Immature natural killer cell (primary cell): ENCODE measurements at regions not wholly inside any gene's neighbourhood (a gene's known extent, or its start where the extent isn't known, plus 50 kb on each side); places are given as distances from the start of the nearest gene placed in this dataset.

Experiments used
- DNase-seq, 3 donors: peaks; one replicate each; pipeline ENCODE4 v3.0.0; 2022; ENCODE audit warnings: mixed read lengths in 1 of 3
- H3K27ac Mint-ChIP-seq, 6 donors: one replicate each; pipeline ENCODE4 v1.8.0; 2020; ENCODE audit warnings: mixed read lengths in 6 of 6, mild to moderate bottlenecking in 5 of 6, inconsistent platforms in 4 of 6, moderate library complexity in 3 of 6
- H3K27me3 Mint-ChIP-seq, 3 donors: one replicate each; pipeline ENCODE4 v1.8.0; 2020 to 2021; ENCODE audit warnings: low read depth in 3 of 3, mild to moderate bottlenecking in 3 of 3, mixed read lengths in 3 of 3, moderate library complexity in 3 of 3, inconsistent platforms in 1 of 3
- H3K36me3 Mint-ChIP-seq, 3 donors: one replicate each; pipeline ENCODE4 v1.8.0; 2020; ENCODE audit warnings: mixed read lengths in 3 of 3, inconsistent platforms in 2 of 3, mild to moderate bottlenecking in 2 of 3
- H3K4me1 Mint-ChIP-seq, 2 donors: one replicate each; pipeline ENCODE4 v1.8.0; 2020; ENCODE audit warnings: inconsistent platforms in 2 of 2, mild to moderate bottlenecking in 2 of 2, mixed read lengths in 2 of 2, moderate library complexity in 1 of 2
- H3K4me3 Mint-ChIP-seq, 5 donors: one replicate each; pipeline ENCODE4 v1.8.0; 2020; ENCODE audit warnings: mild to moderate bottlenecking in 5 of 5, mixed read lengths in 5 of 5, inconsistent platforms in 3 of 5, moderate library complexity in 3 of 5
- H3K9me3 Mint-ChIP-seq, 6 donors: one replicate each; pipeline ENCODE4 v1.8.0; 2020; ENCODE audit warnings: mild to moderate bottlenecking in 6 of 6, mixed read lengths in 6 of 6, inconsistent platforms in 4 of 6, moderate library complexity in 3 of 6

DNA sequence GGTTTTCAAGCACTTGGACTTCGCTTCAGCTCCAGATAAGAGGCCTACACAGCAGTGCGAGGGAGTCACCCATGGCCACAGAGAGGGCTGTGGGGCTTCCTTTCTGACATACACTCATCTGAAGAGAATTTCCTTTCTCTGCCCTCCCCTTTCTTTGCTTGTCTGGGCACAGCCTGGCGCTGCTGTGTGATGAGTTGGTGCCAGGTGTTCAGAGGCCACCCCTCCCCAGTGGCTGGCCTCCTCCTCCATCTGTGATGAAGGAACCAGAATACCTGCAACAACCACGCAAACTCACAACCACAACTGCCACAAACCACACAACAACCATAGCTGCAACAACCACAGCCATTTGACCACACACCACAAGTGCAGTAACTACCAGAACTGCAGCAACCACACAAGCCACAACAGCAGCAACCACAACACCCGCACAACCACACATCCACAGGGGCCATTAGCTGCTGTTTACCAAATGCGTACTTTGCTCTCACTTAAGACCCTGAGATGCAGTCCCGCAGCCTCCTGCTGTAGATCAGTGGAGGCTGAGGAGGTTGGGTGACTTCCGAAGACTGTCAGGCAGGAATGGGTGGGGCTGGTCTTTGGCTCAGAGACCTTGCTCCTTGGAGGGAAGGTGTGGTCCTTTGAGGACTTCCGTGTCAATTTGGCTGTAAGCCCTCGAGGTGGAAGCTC is 71.1 kb downstream of the IER5 start:
- H3K4me1 Mint-ChIP-seq, result peaks cover 34% of the 10 kb centered on the region in 2 donors
- H3K27ac Mint-ChIP-seq, result peak overlapping the region; percentile 32 to 93 (median 72)
- peak; percentile 30 to 58 (median 37) for DNase-seq
- H3K9me3 Mint-ChIP-seq, result peaks cover 5 to 24% (median 12%) of the 10 kb centered on the region in 6 donors
- peak overlapping the region; percentile 20 to 64 (median 50) for H3K4me3 Mint-ChIP-seq
- peaks cover 9 to 14% (median 12%) of the 10 kb centered on the region in 3 donors for H3K27me3 Mint-ChIP-seq
- H3K36me3 Mint-ChIP-seq, result peaks cover 6 to 12% (median 6%) of the 10 kb centered on the region in 3 donors

GRCh38 chr1:181160322-181160721 is 71.8 kb downstream of the IER5 start:
- peaks cover 9 to 14% (median 12%) of the 10 kb centered on the region in 3 donors for H3K27me3 Mint-ChIP-seq
- peak overlapping the region; percentile 32 to 93 (median 72) for H3K27ac Mint-ChIP-seq
- DNase-seq, result no peak
- peak overlapping the region in 1 of 5 donors; percentile 64 for H3K4me3 Mint-ChIP-seq
- H3K4me1 Mint-ChIP-seq, result peaks cover 34% of the 10 kb centered on the region in 2 donors
- peaks cover 7 to 27% (median 14%) of the 10 kb centered on the region in 6 donors for H3K9me3 Mint-ChIP-seq
- peaks cover 6 to 12% (median 7%) of the 10 kb centered on the region in 3 donors for H3K36me3 Mint-ChIP-seq

DNA sequence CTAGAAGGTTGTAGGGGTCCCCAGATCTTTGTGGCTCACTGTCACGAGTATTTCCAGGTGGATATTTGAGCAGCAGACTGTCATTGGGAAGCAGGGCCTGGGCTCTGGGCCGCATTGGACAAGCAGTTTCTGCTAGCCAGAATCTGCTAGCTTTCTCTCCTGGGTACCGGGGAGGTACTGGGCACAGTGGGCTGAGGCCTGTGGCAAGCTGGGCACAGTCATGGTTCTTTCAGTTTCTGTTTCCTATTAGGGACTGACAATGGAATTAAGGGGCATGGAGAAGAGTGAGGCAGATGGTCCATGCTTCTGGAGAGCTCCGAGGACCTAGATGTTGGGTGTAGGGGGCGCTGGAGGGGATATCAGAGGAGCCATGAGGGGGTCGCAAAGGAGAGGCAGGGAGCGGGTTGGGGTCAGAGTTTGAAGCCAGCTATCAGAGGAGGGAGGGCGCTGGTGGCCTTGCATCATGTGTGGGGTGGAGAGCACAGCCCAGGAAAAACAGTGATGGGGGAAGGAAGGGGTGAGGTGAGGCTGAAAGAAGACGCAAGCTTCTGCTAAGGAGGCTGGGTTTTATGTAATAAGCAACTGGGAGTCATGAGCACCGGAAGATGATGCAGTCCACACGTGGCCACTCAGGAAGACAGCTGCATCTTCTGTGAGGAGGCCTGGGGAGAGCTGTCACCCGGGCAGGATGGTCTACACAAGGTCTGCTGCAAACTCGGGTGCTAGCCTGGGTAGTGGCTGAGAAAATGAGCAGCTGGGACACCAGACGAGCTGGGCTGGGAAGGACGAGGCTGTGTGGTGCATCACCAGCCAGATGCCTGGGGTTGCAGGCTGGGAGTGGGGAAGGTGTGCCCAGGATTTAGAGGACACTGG is 72.7 kb downstream of the IER5 start:
- Mint-ChIP-seq H3K27ac (peak overlapping the region; percentile 78 to 93 (median 87)), H3K4me3 (peak overlapping the region in 4 of 5 donors; percentile 28 to 69 (median 43)), H3K36me3 (peaks cover 6 to 12% (median 8%) of the 10 kb centered on the region in 3 donors), H3K4me1 (peaks cover 34 to 35% of the 10 kb centered on the region in 2 donors), H3K27me3 (peaks cover 9 to 11% (median 10%) of the 10 kb centered on the region in 3 donors), H3K9me3 (peaks cover 7 to 27% (median 14%) of the 10 kb centered on the region in 6 donors)
- peak; percentile 35 to 66 (median 43) for DNase-seq

DNA sequence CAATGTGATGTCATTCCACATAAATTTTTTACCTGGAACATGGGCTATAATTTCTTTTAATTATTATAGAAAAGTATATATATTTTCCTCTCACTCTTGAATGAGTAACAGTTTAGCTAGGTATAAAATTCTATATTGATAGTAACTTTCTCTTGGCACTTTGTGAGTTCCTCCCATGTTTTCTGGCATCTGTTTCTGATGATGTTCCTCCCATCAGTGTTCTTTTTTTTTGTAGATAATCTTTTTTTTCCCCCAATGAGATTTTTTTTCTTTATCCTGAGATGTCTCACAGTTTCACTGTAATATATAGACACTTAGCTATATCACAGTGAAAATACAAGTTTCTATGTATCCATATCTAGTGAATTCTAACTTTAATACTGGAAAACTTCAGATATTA is 75.2 kb downstream of the IER5 start:
- Mint-ChIP-seq H3K27ac (no peak overlapping the region), H3K27me3 (peaks cover 9 to 13% (median 11%) of the 10 kb centered on the region in 3 donors), H3K9me3 (peaks cover 7 to 27% (median 14%) of the 10 kb centered on the region in 6 donors), H3K4me3 (no peak overlapping the region), H3K36me3 (peaks cover 6 to 12% (median 8%) of the 10 kb centered on the region in 3 donors), H3K4me1 (peaks cover 31 to 32% of the 10 kb centered on the region in 2 donors)
- DNase-seq, result no peak

- peak; percentile 61 to 73 (median 67) for DNase-seq
- Mint-ChIP-seq H3K4me3 (peak overlapping the region in 2 of 5 donors; percentile 13 to 62), H3K9me3 (peaks cover 7 to 27% (median 14%) of the 10 kb centered on the region in 6 donors), H3K27me3 (peaks cover 0 to 6% (median 6%) of the 10 kb centered on the region in 3 donors), H3K27ac (peak overlapping the region in 2 of 6 donors; percentile 30 to 81), H3K36me3 (peaks cover 6 to 12% (median 8%) of the 10 kb centered on the region in 3 donors), H3K4me1 (peaks cover 5 to 6% of the 10 kb centered on the region in 2 donors)
These were observed 78.1 kb downstream of the IER5 start for GRCh38 chr1:181166377-181167196.

GRCh38 chr1:181169281-181169865 is 80.9 kb downstream of the IER5 start:
- Mint-ChIP-seq H3K27me3 (peaks cover 3 to 9% (median 8%) of the 10 kb centered on the region in 3 donors), H3K27ac (no peak overlapping the region), H3K4me1 (peaks cover 12 to 17% of the 10 kb centered on the region in 2 donors), H3K36me3 (peaks cover 0 to 3% (median 0%) of the 10 kb centered on the region in 3 donors), H3K9me3 (peaks cover 0 to 7% (median 5%) of the 10 kb centered on the region in 6 donors), H3K4me3 (no peak overlapping the region)
- no peak for DNase-seq

DNA sequence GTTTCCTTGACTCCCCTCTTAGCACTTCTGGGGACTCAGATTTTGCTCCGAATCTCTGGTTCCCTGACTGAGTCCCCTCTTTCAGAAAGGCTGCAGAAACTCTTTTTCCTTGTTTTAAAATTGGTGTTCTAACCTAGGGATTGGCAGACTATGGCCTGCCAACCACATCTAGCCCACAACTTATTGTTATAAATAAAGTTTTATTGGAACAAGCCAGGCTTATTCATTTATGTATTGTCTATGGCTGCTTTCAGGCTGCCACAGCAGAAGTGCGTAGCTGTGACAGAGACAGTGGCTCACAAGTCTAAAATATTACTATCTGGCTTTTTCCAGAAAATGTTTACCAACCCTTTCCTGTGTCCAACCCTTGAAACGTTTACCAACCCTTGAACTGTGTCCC is 81.7 kb downstream of the IER5 start:
- H3K27me3 Mint-ChIP-seq, result peaks cover 3 to 9% (median 6%) of the 10 kb centered on the region in 3 donors
- no peak overlapping the region for H3K27ac Mint-ChIP-seq

DNA sequence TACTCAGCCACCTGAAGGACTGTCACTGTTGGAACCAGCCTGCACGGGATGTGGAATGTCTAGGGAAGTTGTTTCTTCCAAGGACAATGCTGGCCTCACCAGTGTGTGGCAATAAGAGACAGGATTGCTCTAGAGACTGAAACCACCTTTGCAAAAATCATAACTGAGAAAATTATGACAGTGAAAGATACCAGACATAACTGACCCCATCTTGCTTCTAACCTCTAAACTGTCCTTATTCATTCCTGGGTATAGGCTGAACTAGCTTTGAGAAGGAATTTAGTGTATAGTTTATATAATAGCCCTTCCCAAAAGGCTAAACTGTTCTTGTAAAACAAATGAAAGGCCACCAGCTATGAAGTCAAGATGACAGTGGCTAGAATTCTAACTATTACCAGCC is 83.6 kb downstream of the IER5 start:
- Mint-ChIP-seq H3K36me3 (no peaks in the 10 kb centered on the region), H3K4me1 (peaks cover 11 to 17% of the 10 kb centered on the region in 2 donors), H3K27ac (peak overlapping the region in 1 of 6 donors; percentile 3), H3K4me3 (no peak overlapping the region), H3K27me3 (peaks cover 2 to 9% (median 3%) of the 10 kb centered on the region in 3 donors), H3K9me3 (peaks cover 0 to 4% (median 0%) of the 10 kb centered on the region in 6 donors)
- DNase-seq, result no peak

More for the DNA sequence above, 81.7 kb downstream of the IER5 start:
- Mint-ChIP-seq H3K4me1 (peaks cover 14 to 22% of the 10 kb centered on the region in 2 donors), H3K9me3 (peaks cover 0 to 4% (median 2%) of the 10 kb centered on the region in 6 donors), H3K36me3 (peaks cover 0 to 2% (median 0%) of the 10 kb centered on the region in 3 donors), H3K4me3 (no peak overlapping the region)
- no peak for DNase-seq

DNA sequence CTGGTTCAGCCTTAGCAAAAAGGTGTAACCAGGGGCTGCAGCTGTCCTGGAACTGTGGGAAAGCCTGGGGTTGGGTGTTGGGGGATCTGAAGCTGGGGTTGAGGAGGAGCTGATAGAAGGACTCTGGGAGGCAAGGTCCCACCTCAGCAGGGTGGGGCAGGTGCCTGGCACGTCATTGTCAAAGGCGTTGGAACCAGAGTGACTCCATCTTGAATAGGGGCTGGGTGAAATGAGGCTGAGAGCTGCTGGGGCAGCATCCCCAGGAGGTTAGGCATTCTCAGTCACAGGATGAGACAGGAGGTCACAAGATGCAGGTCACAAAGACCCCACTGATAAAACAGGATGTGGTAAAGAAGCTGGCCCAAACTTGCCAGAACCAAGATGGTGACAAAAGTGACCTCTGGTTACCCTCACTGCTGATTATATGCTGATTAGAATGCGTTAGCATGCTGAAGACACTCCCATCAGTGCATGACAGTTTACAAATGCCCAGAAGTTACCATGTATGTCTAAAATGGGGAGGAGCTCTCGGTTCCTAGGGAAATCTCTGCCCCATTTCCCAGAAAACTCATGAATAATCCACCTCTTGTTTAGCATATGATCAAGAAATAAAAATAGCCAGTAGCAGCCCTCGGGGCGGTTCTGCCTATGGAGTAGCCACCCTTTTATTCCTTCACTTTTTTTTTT is 85.4 kb downstream of the IER5 start:
- Mint-ChIP-seq H3K4me3 (peak overlapping the region in 1 of 5 donors; percentile 11), H3K9me3 (peaks cover 0 to 4% (median 0%) of the 10 kb centered on the region in 6 donors), H3K4me1 (peaks cover 11 to 17% of the 10 kb centered on the region in 2 donors), H3K36me3 (no peaks in the 10 kb centered on the region), H3K27me3 (peaks cover 3 to 5% (median 3%) of the 10 kb centered on the region in 3 donors), H3K27ac (peak overlapping the region in 2 of 6 donors; percentile 34 to 69)
- peak in 1 of 3 donors; percentile 30 for DNase-seq

GRCh38 chr1:181174861-181175260 is 86.4 kb downstream of the IER5 start:
- H3K9me3 Mint-ChIP-seq, result peaks cover 0 to 4% (median 0%) of the 10 kb centered on the region in 6 donors
- peaks cover 11 to 17% of the 10 kb centered on the region in 2 donors for H3K4me1 Mint-ChIP-seq
- no peak for DNase-seq
- H3K27me3 Mint-ChIP-seq, result peaks cover 3 to 5% (median 4%) of the 10 kb centered on the region in 3 donors
- no peak overlapping the region for H3K4me3 Mint-ChIP-seq
- H3K27ac Mint-ChIP-seq, result no peak overlapping the region
- H3K36me3 Mint-ChIP-seq, result no peaks in the 10 kb centered on the region

DNA sequence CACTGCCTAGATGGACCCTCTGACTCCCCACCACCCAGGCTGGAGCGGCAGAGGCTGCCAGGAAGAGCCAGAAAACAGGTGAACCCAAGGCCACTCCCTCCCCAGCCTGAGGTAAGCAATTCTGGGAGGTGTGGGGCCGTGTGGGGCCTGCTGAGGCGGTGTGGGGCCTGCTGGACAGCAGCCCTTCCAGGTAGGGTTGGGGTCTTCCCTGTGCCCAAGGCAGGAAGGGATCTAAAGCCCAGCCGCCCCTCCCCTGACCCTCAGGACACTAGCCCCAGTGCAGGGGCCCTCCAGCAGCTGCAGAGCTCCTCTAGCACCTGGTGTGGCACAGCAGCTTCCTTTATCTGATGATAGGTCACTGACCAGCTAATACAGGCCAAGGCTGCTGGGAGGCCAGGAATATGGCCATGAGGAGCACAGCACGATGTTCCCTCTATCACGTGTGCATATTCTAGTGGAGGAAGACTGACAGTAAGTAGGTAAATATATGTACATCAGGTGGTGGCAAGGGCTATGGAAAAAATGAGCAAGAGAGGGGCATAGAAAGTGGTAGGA is 86.9 kb downstream of the IER5 start:
- peaks cover 11 to 17% of the 10 kb centered on the region in 2 donors for H3K4me1 Mint-ChIP-seq
- peaks cover 0 to 4% (median 0%) of the 10 kb centered on the region in 6 donors for H3K9me3 Mint-ChIP-seq
- peak overlapping the region in 1 of 6 donors; percentile 47 for H3K27ac Mint-ChIP-seq
- no peaks in the 10 kb centered on the region for H3K36me3 Mint-ChIP-seq
- no peak for DNase-seq
- H3K27me3 Mint-ChIP-seq, result peaks cover 3 to 5% (median 4%) of the 10 kb centered on the region in 3 donors
- H3K4me3 Mint-ChIP-seq, result no peak overlapping the region

GRCh38 chr1:181175955-181176354 is 87.5 kb downstream of the IER5 start:
- H3K4me1 Mint-ChIP-seq, result peaks cover 11 to 17% of the 10 kb centered on the region in 2 donors
- H3K36me3 Mint-ChIP-seq, result no peaks in the 10 kb centered on the region
- no peak overlapping the region for H3K4me3 Mint-ChIP-seq
- H3K9me3 Mint-ChIP-seq, result peaks cover 0 to 4% (median 0%) of the 10 kb centered on the region in 6 donors
- DNase-seq, result no peak
- peaks cover 3 to 5% (median 4%) of the 10 kb centered on the region in 3 donors for H3K27me3 Mint-ChIP-seq
- no peak overlapping the region for H3K27ac Mint-ChIP-seq
